ENCODE measurements at regions not wholly inside any gene's neighbourhood (a gene's known extent, or its start where the extent isn't known, plus 50 kb on each side); places are given as distances from the start of the nearest gene placed in this dataset.

DNA sequence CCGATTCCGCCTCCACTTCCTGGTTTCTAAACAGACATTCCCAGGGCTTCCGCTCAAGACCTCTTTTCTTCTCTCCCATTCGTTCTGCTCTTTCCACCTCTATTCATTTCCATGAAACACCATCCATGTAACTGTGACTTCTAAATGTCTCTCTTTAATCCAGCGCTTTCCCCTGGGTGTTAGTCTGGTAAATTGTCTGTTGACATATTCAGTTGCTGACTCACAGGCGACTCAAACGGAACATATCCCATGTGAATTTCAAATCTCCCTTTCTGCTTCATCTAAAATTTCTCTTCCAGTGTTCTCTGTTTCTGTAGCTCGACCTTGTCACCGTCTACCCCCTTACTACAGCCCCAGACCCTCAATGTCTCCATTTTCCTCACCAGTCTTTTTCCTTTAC is 119.1 kb downstream of the PFKFB3 start:
- Histone ChIP-seq H3K4me1 (peaks cover 0 to 3% of the 10 kb centered on the region in 2 donors), H3K27me3 (no peaks in the 10 kb centered on the region), H3K36me3 (no peaks in the 10 kb centered on the region), H3K27ac (no peak overlapping the region), H3K4me3 (replicated peaks in 1 of 3) (no peak overlapping the region), H3K9me3 (no peaks in the 10 kb centered on the region)
- intact Hi-C loops (cut with DNase I), result no loop called here
- no peak for DNase-seq
- 90 to 91% methylated on average over 9 of the region's 9 CpGs for WGBS, 2 donors
- TF ChIP-seq POLR2A (IDR thresholded peaks at IDR 0.05), result no peak
- TF ChIP-seq, protein P1, sequence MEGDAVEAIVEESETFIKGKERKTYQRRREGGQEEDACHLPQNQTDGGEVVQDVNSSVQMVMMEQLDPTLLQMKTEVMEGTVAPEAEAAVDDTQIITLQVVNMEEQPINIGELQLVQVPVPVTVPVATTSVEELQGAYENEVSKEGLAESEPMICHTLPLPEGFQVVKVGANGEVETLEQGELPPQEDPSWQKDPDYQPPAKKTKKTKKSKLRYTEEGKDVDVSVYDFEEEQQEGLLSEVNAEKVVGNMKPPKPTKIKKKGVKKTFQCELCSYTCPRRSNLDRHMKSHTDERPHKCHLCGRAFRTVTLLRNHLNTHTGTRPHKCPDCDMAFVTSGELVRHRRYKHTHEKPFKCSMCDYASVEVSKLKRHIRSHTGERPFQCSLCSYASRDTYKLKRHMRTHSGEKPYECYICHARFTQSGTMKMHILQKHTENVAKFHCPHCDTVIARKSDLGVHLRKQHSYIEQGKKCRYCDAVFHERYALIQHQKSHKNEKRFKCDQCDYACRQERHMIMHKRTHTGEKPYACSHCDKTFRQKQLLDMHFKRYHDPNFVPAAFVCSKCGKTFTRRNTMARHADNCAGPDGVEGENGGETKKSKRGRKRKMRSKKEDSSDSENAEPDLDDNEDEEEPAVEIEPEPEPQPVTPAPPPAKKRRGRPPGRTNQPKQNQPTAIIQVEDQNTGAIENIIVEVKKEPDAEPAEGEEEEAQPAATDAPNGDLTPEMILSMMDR (IDR thresholded peaks at IDR 0.05), result no peak

DNA sequence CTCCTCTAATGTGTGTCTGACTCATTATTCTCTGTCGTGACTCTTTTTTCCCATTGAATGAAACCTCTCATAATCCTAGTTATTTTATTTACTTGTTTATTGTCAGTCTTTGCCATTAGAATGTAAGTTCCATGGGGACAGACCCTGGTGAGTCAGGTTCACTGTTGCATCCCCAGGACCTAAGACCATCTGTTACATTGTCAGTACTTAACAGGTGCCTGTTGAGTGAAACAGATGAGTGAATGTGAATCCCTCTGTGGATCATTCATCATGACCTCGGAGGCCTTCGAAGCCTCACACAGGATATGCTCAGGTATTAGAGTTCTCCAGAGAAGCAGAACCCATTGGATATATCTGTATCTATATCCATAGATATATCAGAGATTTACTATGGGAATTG is 120.1 kb downstream of the PFKFB3 start:
- Histone ChIP-seq H3K9me3 (no peaks in the 10 kb centered on the region), H3K36me3 (no peaks in the 10 kb centered on the region), H3K27ac (no peak overlapping the region), H3K4me3 (replicated peaks in 1 of 3) (no peak overlapping the region), H3K4me1 (peaks cover 0 to 3% of the 10 kb centered on the region in 2 donors), H3K27me3 (no peaks in the 10 kb centered on the region)
- intact Hi-C loops (cut with DNase I), result no loop called here
- no peak for DNase-seq
- no peak for TF ChIP-seq POLR2A (IDR thresholded peaks at IDR 0.05)
- TF ChIP-seq, protein P1 (IDR thresholded peaks at IDR 0.05), result no peak
- 93 to 98% methylated on average over 3 of the region's 3 CpGs for WGBS, 2 donors

DNA sequence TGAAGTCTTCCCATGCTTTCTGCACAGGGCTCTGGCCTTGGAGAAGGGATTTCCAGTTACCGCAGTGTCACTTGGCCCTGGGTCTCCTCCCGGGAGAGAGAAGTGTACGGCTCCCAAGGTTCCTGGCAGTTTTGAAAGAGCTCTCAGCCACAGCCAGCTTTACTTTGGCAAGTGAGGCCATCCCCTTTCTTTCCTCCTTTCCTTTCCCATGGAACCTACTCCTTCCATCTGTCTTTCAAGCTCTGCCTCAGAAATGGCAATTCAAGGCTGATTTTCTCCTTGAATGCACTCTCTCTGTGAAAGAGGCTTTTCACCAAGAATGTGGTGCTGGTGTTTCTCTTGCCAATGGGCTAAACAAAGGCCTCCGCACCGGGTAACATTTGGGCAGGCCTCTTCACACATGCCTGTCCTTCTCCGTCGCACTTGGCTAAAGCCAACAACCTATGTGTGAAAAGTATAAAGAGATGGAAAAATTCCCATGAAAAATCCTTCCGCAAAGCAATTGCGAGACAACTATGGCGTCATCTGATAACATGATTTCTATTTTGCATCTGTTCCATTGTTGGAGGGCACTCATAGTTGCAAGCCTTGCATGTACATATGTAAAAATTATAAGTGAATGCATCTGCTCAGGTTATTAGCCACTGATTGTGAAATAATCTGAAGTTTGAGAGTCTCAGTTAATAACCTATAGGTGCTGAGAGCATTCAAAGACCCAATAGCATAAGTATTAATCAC is 125.4 kb downstream of the PFKFB3 start:
- Histone ChIP-seq H3K27me3 (no peaks in the 10 kb centered on the region), H3K9me3 (no peaks in the 10 kb centered on the region), H3K4me1 (no peaks in the 10 kb centered on the region), H3K27ac (no peak overlapping the region), H3K36me3 (no peaks in the 10 kb centered on the region), H3K4me3 (replicated peaks in 1 of 3) (no peak overlapping the region)
- no peak for DNase-seq
- WGBS, 2 donors, result 90 to 91% methylated on average over 10 of the region's 10 CpGs
- intact Hi-C loops (cut with DNase I), result no loop called here
- no peak for TF ChIP-seq POLR2A (IDR thresholded peaks at IDR 0.05)
- TF ChIP-seq, protein P1 (IDR thresholded peaks at IDR 0.05), result no peak

DNA sequence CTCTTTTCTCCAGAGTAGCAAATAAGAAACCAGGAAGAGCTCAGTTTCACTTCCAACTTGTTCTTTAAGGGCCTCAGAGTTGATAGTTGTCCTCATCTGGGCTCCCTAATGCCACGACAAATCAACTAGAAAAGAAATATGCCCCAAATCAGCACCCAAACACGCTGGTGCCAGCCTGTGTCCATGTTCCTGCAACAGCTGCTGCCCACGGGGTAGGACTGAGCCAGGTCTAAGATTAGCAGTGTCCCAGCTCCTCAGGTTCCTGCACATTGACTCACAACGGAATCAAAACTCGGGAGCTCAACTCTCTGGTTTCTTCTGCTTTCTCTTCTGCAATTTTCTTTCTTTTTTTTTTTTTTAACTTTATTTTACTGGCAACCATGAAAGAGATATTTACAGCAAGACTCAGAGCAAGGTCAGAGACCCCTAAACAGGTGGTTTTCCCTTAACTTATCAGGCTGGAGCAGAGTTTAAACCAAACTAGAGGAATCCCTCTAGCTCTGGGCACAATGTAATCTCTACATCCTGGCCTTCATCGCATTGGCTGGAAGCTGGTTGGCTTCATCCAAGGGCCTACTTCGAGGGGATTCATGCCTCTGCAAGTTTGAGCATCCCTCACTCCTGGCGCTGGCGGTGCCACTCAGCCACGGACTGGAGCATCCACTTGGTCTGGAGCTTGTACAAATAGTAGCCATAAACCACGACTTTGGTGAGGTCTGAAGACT is 126.1 kb downstream of the PFKFB3 start:
- H3K4me3 ChIP-seq (replicated peaks in 1 of 3), result no peak overlapping the region
- no peaks in the 10 kb centered on the region for H3K9me3 ChIP-seq
- no peak for DNase-seq
- no peak overlapping the region for H3K27ac ChIP-seq
- H3K36me3 ChIP-seq, result no peaks in the 10 kb centered on the region
- TF ChIP-seq, protein P1 (IDR thresholded peaks at IDR 0.05), result no peak
- no peak for TF ChIP-seq POLR2A (IDR thresholded peaks at IDR 0.05)
- no peaks in the 10 kb centered on the region for H3K4me1 ChIP-seq
- WGBS, 2 donors, result 72 to 87% methylated on average over 7 to 11 of the region's 11 CpGs
- H3K27me3 ChIP-seq, result no peaks in the 10 kb centered on the region
- intact Hi-C loops (cut with DNase I), result no loop called here

DNA sequence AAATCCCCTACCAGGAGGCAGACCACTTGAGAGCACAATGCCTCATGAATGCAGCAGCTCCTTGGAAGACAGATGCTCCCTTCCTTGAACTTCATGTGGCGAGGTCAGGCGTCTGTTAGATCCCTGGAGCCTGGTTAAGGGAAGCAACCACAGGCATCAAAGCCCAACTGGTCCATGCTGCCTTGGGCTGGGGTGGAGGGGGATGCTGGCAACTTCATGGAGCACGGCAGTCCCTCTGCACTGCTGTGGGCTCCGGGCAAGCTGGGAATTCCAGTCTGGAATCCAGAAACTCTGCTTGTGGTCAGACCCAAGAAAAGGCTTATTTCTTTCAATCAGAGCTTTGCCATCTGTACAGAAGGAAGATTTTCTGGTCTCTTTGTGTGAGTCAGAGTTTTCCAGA is 130.4 kb downstream of the PFKFB3 start:
- H3K4me1 ChIP-seq, result no peaks in the 10 kb centered on the region
- TF ChIP-seq, protein P1 (IDR thresholded peaks at IDR 0.05), result no peak
- TF ChIP-seq POLR2A (IDR thresholded peaks at IDR 0.05), result no peak
- no peaks in the 10 kb centered on the region for H3K36me3 ChIP-seq
- DNase-seq, result no peak
- H3K27me3 ChIP-seq, result no peaks in the 10 kb centered on the region
- no peaks in the 10 kb centered on the region for H3K9me3 ChIP-seq
- H3K4me3 ChIP-seq (replicated peaks in 1 of 3), result no peak overlapping the region
- 86 to 95% methylated on average over 4 of the region's 4 CpGs for WGBS, 2 donors
- intact Hi-C loops (cut with DNase I), result no loop called here
- no peak overlapping the region for H3K27ac ChIP-seq
